ENCODE measurements at regions not wholly inside any gene's neighbourhood (a gene's known extent, or its start where the extent isn't known, plus 50 kb on each side); places are given as distances from the start of the nearest gene placed in this dataset.

DNA sequence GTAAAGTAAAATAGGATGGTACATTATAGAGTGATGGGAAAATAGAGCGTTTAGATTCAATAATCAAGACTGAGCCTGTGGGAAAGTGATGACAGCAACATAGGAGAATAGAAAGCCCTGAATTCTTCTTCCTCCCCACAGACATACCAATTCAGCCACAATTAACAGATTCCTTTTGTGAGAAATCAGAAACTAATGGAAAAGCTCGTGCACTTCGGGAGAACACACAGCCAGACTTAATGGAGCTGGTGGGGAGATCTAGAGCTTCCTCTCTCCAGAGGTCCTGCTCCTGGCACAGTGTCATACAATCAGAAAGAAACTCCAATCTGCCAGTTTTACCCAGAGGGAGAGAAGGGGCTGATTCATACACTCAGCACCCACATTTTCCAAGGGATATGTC lies 676.3 kb upstream of the BOD1L1 start:
- TF ChIP-seq, protein P1, sequence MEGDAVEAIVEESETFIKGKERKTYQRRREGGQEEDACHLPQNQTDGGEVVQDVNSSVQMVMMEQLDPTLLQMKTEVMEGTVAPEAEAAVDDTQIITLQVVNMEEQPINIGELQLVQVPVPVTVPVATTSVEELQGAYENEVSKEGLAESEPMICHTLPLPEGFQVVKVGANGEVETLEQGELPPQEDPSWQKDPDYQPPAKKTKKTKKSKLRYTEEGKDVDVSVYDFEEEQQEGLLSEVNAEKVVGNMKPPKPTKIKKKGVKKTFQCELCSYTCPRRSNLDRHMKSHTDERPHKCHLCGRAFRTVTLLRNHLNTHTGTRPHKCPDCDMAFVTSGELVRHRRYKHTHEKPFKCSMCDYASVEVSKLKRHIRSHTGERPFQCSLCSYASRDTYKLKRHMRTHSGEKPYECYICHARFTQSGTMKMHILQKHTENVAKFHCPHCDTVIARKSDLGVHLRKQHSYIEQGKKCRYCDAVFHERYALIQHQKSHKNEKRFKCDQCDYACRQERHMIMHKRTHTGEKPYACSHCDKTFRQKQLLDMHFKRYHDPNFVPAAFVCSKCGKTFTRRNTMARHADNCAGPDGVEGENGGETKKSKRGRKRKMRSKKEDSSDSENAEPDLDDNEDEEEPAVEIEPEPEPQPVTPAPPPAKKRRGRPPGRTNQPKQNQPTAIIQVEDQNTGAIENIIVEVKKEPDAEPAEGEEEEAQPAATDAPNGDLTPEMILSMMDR (IDR thresholded peaks at IDR 0.05) = no peak
- DNase-seq (ENCODE audit: low spot score) (no peak), ATAC-seq (ENCODE audit: low FRiP score) (no peak)

DNA sequence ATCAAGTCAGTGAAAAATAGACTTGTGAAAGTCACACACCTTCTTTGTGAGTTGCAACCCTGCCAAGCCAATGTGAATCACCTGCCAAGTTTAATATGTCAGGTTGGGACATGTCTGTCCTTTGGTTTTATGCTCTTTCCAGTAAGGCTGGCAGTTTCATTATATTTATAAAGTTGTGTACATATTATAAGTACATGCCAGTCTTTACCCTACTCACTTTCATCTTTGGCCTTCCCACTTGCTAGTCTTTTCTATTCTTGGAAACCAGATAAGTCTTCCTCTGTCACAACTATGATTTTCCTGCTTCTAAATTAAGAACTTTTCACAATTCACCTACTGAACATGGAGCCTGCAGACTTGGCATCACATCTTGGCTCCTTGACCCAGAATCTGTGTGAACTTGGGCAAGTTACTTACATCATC lies 680.7 kb upstream of the BOD1L1 start:
- TF ChIP-seq, protein P1 (IDR thresholded peaks at IDR 0.05) = no peak
- DNase-seq (ENCODE audit: low spot score) (no peak), ATAC-seq (ENCODE audit: low FRiP score) (no peak)

DNA sequence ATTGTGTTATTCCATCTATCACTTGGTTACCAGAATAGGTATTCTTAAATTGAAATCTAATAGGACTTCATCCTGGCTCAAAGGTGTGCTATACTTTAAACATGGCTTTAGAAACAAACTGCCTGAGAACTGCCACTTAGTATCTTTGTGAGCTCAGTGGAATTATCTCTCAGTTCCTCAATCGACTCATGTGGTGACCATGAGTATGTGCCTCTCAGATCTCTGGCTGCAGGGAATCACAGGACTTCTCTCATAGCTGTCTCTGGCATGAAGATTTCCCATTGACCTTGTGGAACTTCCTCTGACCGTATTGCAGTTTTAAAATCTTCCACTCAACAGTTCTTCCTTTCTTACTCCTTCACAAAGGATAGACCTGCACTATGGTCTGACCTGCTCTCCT lies 681.9 kb upstream of the BOD1L1 start:
- ATAC-seq (ENCODE audit: low FRiP score) (no peak), DNase-seq (ENCODE audit: low spot score) (no peak)
- TF ChIP-seq, protein P1 (IDR thresholded peaks at IDR 0.05) = no peak

DNA sequence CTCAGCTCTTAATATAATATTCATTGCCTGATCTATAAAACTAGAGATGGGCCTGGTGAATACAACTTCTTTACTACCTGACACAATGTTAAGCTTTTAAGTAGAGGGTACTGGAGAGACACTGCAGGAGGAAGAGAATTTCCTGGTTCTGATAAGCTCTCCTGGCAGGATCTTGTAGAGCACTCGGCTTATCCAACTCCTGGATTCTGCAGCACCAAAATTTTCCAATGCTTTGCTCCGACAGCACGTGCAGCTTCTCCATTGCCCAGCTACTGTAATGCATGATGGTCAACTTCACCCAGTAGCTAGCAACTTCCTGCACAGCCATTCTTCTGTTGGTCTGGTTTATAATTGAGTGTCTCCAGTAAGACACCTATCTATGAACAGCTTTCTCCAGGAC lies 686.2 kb upstream of the BOD1L1 start:
- DNase-seq (ENCODE audit: low spot score) (no peak), ATAC-seq (ENCODE audit: low FRiP score) (no peak)
- TF ChIP-seq, protein P1 (IDR thresholded peaks at IDR 0.05) = no peak

DNA sequence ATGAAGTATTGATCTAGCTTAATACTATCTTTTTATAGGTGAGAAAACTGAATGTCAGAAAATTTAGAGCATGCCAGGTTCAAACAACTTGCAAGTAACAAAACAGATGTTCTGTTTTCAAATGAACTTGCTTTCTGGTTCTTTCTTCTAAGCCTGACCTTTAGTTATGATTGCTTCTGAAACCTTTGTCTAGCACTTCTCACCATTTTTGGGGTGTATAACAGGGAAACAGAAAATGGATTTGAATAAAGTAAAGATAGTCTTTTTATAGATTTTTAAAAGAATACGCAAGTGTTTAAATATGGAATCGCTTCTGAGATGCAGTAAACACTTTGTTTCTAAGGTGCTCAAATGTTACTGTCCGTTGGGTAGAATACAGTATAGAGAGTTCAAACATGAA lies 687.2 kb upstream of the CPEB2 start:
- ATAC-seq (ENCODE audit: low FRiP score) = no peak
- TF ChIP-seq, protein P1 (IDR thresholded peaks at IDR 0.05) = no peak
- no peak for DNase-seq (ENCODE audit: low spot score)

DNA sequence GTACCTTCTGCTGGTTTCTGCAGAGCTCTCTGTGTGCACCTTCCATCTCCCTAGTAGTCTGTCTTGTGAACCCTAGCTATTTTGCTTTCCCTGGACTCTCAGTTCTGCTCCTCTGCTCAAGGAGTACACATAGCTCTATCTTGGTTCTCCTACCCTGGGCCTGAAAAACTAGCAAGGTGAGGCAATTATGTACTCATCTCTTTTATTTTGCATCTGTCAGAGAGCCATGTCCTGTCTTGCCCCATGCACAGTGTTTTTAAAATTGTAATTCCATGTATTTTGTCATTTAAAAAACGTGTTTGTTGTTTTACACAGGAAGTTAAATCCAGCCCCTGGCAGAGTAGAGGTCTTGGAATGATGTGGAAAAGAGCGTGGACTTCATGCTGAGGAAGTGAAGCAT lies 684.9 kb upstream of the CPEB2 start:
- DNase-seq (ENCODE audit: low spot score) = no peak
- ATAC-seq (ENCODE audit: low FRiP score) = no peak
- TF ChIP-seq, protein P1 (IDR thresholded peaks at IDR 0.05) = no peak

DNA sequence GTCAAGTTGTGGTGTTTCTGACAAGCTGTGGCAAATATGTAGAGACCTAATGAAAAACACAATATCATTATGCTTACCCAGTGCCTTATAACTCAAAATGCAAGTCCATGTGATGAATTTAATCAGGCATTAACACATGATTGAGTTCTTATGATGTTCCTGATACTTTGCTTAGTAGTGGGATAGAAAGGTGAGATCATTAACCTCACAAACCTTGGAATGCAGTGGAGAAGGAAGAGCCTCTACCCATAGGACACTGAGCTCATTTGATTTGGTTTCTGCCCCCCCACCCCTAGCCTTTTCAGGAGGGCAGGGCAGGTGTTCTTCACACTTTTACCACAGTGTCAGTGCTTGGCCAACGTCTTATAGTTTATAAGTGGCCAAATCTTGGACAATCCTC lies 683.6 kb upstream of the CPEB2 start:
- no peak for DNase-seq (ENCODE audit: low spot score)
- TF ChIP-seq, protein P1 (IDR thresholded peaks at IDR 0.05) = no peak
- ATAC-seq (ENCODE audit: low FRiP score) = no peak
